ENCODE measurements at regions not wholly inside any gene's neighbourhood (a gene's known extent, or its start where the extent isn't known, plus 50 kb on each side); places are given as distances from the start of the nearest gene placed in this dataset.

DNA sequence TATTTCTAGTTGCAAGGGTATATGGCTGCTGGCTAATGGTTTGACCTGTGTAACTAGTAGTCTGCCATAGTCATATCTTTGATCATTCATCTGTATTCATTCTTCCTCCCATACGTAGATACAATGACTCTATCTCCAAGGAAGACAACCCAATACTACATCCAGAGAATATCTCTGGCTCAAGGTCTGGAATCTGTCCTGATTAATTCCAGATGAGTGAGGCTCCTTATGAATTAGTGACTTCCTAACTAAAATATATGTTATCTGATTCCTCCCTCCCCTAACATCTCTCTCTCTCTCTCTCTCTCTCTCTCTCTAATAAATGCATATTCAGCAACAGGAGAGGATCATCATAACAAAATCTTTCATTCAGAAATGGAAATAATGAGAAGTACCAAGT, 641.5 kb downstream of the FAT4 start:
- TF ChIP-seq SUZ12 (IDR thresholded peaks at IDR 0.05; ENCODE audit: extremely low read depth, insufficient read depth, insufficient read length), result no peak
- no peak for TF ChIP-seq YY1 (IDR thresholded peaks at IDR 0.05; ENCODE audit: insufficient read depth, insufficient read length)
- no peak for TF ChIP-seq ZNF274 (IDR thresholded peaks at IDR 0.05; ENCODE audit: low read depth, low read length)
- no peak for DNase-seq (ENCODE audit: low read depth, low spot score)
- Histone ChIP-seq H3K27me3 (ENCODE audit: insufficient read depth, insufficient read length) (no peaks in the 10 kb centered on the region), H3K4me3 (ENCODE audit: insufficient read length, low read depth) (no peak overlapping the region), H3K36me3 (ENCODE audit: insufficient read depth, insufficient read length, low read length) (no peaks in the 10 kb centered on the region), H3K9ac (ENCODE audit: insufficient read length, low read depth) (no peak overlapping the region), H3K4me1 (ENCODE audit: insufficient read depth, insufficient read length) (no peaks in the 10 kb centered on the region), H3K9me3 (ENCODE audit: insufficient read depth, low read length) (no peaks in the 10 kb centered on the region)

DNA sequence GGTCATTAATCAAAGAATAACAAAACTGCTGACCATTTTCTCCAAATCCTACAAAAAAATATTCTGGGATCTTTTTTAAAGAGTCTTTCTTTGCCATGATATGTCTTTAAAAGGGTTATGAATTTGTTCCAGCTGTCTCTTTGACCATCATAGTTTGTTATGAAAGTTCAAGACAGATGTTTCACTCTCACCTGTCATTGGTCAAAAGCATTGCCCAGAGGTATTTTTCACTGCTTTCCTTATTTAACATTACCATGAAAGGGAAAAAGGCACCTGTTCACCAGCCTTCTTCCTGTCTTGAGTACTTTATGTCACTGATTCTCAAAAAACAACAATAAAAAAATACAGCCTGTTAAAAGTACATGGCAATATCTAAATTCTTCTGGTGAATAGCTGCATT, 643.8 kb downstream of the FAT4 start:
- H3K9ac ChIP-seq (ENCODE audit: insufficient read length, low read depth), result no peak overlapping the region
- H3K36me3 ChIP-seq (ENCODE audit: insufficient read depth, insufficient read length, low read length), result no peaks in the 10 kb centered on the region
- H3K9me3 ChIP-seq (ENCODE audit: insufficient read depth, low read length), result no peaks in the 10 kb centered on the region
- H3K27me3 ChIP-seq (ENCODE audit: insufficient read depth, insufficient read length), result no peaks in the 10 kb centered on the region
- DNase-seq (ENCODE audit: low read depth, low spot score), result no peak
- TF ChIP-seq SUZ12 (IDR thresholded peaks at IDR 0.05; ENCODE audit: extremely low read depth, insufficient read depth, insufficient read length), result no peak
- TF ChIP-seq YY1 (IDR thresholded peaks at IDR 0.05; ENCODE audit: insufficient read depth, insufficient read length), result no peak
- TF ChIP-seq ZNF274 (IDR thresholded peaks at IDR 0.05; ENCODE audit: low read depth, low read length), result no peak
- no peak overlapping the region for H3K4me3 ChIP-seq (ENCODE audit: insufficient read length, low read depth)
- no peaks in the 10 kb centered on the region for H3K4me1 ChIP-seq (ENCODE audit: insufficient read depth, insufficient read length)

DNA sequence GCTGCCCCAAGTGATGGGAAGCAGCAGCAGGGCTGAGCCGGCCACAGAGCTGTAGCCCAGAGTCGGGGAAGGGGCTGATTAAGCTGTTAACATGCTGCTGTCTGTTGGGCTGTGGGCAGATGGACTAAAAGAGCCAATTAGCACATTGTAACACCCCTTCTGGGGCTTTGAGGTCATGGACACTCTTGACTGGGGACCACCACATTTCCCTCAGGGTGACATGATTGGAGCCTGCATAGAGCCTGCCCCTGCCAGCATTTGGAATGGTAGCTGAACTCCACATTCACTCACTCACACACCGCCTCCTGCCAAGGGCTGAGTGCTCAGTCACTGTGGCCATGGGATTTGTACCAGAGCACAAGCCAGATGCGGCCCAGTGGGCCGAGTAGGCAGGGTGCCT, 646.9 kb downstream of the FAT4 start:
- no peak for DNase-seq (ENCODE audit: low read depth, low spot score)
- no peak overlapping the region for H3K4me3 ChIP-seq (ENCODE audit: insufficient read length, low read depth)
- TF ChIP-seq ZNF274 (IDR thresholded peaks at IDR 0.05; ENCODE audit: low read depth, low read length) (no peak), YY1 (IDR thresholded peaks at IDR 0.05; ENCODE audit: insufficient read depth, insufficient read length) (no peak), SUZ12 (IDR thresholded peaks at IDR 0.05; ENCODE audit: extremely low read depth, insufficient read depth, insufficient read length) (no peak)
- no peaks in the 10 kb centered on the region for H3K36me3 ChIP-seq (ENCODE audit: insufficient read depth, insufficient read length, low read length)
- H3K4me1 ChIP-seq (ENCODE audit: insufficient read depth, insufficient read length), result no peaks in the 10 kb centered on the region
- no peak overlapping the region for H3K9ac ChIP-seq (ENCODE audit: insufficient read length, low read depth)
- no peaks in the 10 kb centered on the region for H3K9me3 ChIP-seq (ENCODE audit: insufficient read depth, low read length)
- H3K27me3 ChIP-seq (ENCODE audit: insufficient read depth, insufficient read length), result no peaks in the 10 kb centered on the region

DNA sequence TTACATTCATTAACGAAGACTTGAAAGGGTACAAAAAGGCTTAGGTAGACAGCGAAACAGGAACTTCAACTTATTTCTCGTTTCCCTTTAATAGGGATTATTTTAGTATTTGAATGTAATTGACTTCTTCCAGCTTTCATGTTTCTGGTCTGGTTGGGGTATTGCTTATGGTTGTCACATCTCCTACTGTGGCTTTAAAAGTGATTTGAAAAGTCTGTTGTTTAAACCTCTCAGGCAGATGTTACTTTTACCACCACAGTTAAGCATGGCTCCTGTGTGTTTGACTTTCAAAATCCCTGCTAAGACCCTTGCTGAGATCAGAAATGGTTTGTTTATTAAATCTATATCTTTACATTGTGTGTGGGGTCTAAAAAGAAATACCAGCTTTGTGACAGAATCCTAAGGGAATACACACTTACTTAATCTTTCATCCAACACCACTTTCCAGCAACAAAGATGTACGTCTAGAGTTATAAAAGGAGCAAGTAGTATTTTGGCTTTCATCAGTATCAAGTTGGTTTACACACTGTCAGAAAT, 661.2 kb downstream of the FAT4 start:
- Histone ChIP-seq H3K9me3 (ENCODE audit: insufficient read depth, low read length) (peaks cover 3% of the 10 kb centered on the region; the same call in 1 of the 2 replicates), H3K27me3 (ENCODE audit: insufficient read depth, insufficient read length) (no peaks in the 10 kb centered on the region), H3K9ac (ENCODE audit: insufficient read length, low read depth) (no peak overlapping the region), H3K4me1 (ENCODE audit: insufficient read depth, insufficient read length) (no peaks in the 10 kb centered on the region), H3K36me3 (ENCODE audit: insufficient read depth, insufficient read length, low read length) (no peaks in the 10 kb centered on the region), H3K4me3 (ENCODE audit: insufficient read length, low read depth) (no peak overlapping the region)
- no peak for TF ChIP-seq ZNF274 (IDR thresholded peaks at IDR 0.05; ENCODE audit: low read depth, low read length)
- TF ChIP-seq YY1 (IDR thresholded peaks at IDR 0.05; ENCODE audit: insufficient read depth, insufficient read length), result no peak
- no peak for TF ChIP-seq SUZ12 (IDR thresholded peaks at IDR 0.05; ENCODE audit: extremely low read depth, insufficient read depth, insufficient read length)
- DNase-seq (ENCODE audit: low read depth, low spot score), result no peak

DNA sequence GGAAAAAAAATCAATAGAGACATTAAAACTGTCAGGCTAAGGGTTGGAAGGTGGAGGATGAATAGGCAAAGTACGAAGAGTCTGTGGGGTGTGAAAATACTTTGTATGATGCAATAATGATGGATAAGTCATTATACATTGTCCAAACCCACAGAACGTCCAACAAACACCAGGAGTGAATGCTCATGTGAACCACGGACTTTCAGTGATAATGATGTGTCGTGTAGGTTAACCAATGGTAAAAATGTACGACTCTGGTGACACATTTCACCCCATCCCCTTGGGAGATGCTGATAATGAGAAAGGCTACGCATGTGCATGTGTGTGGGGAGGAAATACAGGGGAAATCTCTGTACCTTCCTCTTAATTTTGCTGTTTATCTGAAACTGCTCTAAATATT, 665.2 kb downstream of the FAT4 start:
- Histone ChIP-seq H3K27me3 (ENCODE audit: insufficient read depth, insufficient read length) (no peaks in the 10 kb centered on the region), H3K9ac (ENCODE audit: insufficient read length, low read depth) (no peak overlapping the region), H3K36me3 (ENCODE audit: insufficient read depth, insufficient read length, low read length) (no peaks in the 10 kb centered on the region), H3K4me3 (ENCODE audit: insufficient read length, low read depth) (no peak overlapping the region), H3K4me1 (ENCODE audit: insufficient read depth, insufficient read length) (no peaks in the 10 kb centered on the region), H3K9me3 (ENCODE audit: insufficient read depth, low read length) (no peaks in the 10 kb centered on the region)
- no peak for DNase-seq (ENCODE audit: low read depth, low spot score)
- TF ChIP-seq SUZ12 (IDR thresholded peaks at IDR 0.05; ENCODE audit: extremely low read depth, insufficient read depth, insufficient read length) (no peak), YY1 (IDR thresholded peaks at IDR 0.05; ENCODE audit: insufficient read depth, insufficient read length) (no peak), ZNF274 (IDR thresholded peaks at IDR 0.05; ENCODE audit: low read depth, low read length) (no peak)

DNA sequence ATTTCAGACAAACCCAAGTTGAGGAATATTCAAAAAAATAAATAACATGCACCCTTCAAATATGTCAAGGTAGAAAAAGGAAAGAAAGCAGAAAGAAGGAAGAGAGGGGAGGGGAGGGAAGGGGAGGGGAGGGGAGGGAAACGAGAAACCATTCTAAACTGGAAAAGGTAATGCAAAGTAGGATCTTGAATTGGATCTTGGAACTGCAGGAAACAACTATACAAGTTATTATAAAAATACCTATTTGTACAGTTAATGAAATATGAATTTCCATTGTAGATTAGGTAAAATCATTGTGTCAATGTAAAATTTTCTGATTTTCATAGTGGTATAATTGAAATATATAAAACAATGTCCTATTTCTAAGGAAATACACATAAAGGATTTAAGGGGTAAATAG, 668.4 kb downstream of the FAT4 start:
- Histone ChIP-seq H3K4me3 (ENCODE audit: insufficient read length, low read depth) (no peak overlapping the region), H3K9me3 (ENCODE audit: insufficient read depth, low read length) (no peaks in the 10 kb centered on the region), H3K4me1 (ENCODE audit: insufficient read depth, insufficient read length) (no peaks in the 10 kb centered on the region), H3K27me3 (ENCODE audit: insufficient read depth, insufficient read length) (no peaks in the 10 kb centered on the region), H3K36me3 (ENCODE audit: insufficient read depth, insufficient read length, low read length) (no peaks in the 10 kb centered on the region), H3K9ac (ENCODE audit: insufficient read length, low read depth) (no peak overlapping the region)
- TF ChIP-seq ZNF274 (IDR thresholded peaks at IDR 0.05; ENCODE audit: low read depth, low read length) (no peak), SUZ12 (IDR thresholded peaks at IDR 0.05; ENCODE audit: extremely low read depth, insufficient read depth, insufficient read length) (no peak), YY1 (IDR thresholded peaks at IDR 0.05; ENCODE audit: insufficient read depth, insufficient read length) (no peak)
- no peak for DNase-seq (ENCODE audit: low read depth, low spot score)

DNA sequence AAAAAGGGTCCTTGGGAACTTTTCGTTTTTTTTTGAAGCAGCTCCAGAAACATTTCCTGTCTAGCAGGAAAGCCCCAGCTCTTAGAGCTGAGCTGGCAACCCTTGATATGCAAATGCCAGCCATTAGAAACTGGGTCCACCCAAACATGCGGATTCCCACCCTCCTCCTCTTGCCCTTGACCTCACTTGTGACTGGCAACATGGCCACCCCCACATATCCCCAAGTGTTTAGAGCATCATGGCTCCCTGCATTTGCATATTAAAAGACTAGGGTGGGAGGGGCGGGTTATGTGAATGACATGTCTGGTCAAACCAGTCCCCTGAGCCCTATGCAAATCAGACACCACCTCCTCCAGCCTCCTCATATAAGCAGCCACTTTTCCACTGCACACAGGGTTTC, 671.1 kb downstream of the FAT4 start:
- no peaks in the 10 kb centered on the region for H3K27me3 ChIP-seq (ENCODE audit: insufficient read depth, insufficient read length)
- no peaks in the 10 kb centered on the region for H3K36me3 ChIP-seq (ENCODE audit: insufficient read depth, insufficient read length, low read length)
- DNase-seq (ENCODE audit: low read depth, low spot score), result peak; percentile 82
- H3K9ac ChIP-seq (ENCODE audit: insufficient read length, low read depth), result no peak overlapping the region
- TF ChIP-seq SUZ12 (IDR thresholded peaks at IDR 0.05; ENCODE audit: extremely low read depth, insufficient read depth, insufficient read length) (no peak), YY1 (IDR thresholded peaks at IDR 0.05; ENCODE audit: insufficient read depth, insufficient read length) (no peak), ZNF274 (IDR thresholded peaks at IDR 0.05; ENCODE audit: low read depth, low read length) (no peak)
- H3K4me1 ChIP-seq (ENCODE audit: insufficient read depth, insufficient read length), result no peaks in the 10 kb centered on the region
- no peaks in the 10 kb centered on the region for H3K9me3 ChIP-seq (ENCODE audit: insufficient read depth, low read length)
- H3K4me3 ChIP-seq (ENCODE audit: insufficient read length, low read depth), result no peak overlapping the region
